Hepatocyte (in vitro differentiated cells): ENCODE measurements at regions not wholly inside any gene's neighbourhood (a gene's known extent, or its start where the extent isn't known, plus 50 kb on each side); places are given as distances from the start of the nearest gene placed in this dataset.

Source experiments
- EZH2phosphoT487 ChIP-seq: fragments of 200-600 bp; sonication (generic); IDR thresholded peaks from one replicate; pipeline ENCODE4 v1.6.1; 2018; ENCODE audit warnings: antibody characterized with exemption, mild to moderate bottlenecking, low read depth, moderate library complexity; ENCODE audit not compliant: unreplicated experiment, severe bottlenecking
- TF ChIP-seq, protein P1 (sequence below): fragments of 200-600 bp; sonication (generic); IDR thresholded peaks from 2 replicates; pipeline ENCODE4 v1.5.1; 2016; ENCODE audit warnings: antibody characterized with exemption, mild to moderate bottlenecking; ENCODE audit not compliant: poor library complexity

- TF ChIP-seq, protein P1, sequence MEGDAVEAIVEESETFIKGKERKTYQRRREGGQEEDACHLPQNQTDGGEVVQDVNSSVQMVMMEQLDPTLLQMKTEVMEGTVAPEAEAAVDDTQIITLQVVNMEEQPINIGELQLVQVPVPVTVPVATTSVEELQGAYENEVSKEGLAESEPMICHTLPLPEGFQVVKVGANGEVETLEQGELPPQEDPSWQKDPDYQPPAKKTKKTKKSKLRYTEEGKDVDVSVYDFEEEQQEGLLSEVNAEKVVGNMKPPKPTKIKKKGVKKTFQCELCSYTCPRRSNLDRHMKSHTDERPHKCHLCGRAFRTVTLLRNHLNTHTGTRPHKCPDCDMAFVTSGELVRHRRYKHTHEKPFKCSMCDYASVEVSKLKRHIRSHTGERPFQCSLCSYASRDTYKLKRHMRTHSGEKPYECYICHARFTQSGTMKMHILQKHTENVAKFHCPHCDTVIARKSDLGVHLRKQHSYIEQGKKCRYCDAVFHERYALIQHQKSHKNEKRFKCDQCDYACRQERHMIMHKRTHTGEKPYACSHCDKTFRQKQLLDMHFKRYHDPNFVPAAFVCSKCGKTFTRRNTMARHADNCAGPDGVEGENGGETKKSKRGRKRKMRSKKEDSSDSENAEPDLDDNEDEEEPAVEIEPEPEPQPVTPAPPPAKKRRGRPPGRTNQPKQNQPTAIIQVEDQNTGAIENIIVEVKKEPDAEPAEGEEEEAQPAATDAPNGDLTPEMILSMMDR: no peak
- TF ChIP-seq EZH2phosphoT487: no peak
Observed at GRCh38 chr7:12802070-12802469, 114.6 kb downstream of the ARL4A start.
